Spleen (tissue), 11 donors: ENCODE measurements at regions not wholly inside any gene's neighbourhood (a gene's known extent, or its start where the extent isn't known, plus 50 kb on each side); places are given as distances from the start of the nearest gene placed in this dataset.

Experiments used
- DNase-seq: peaks from one replicate; pipeline ENCODE4 v3.0.0-alpha.2; 2020
- H3K27ac ChIP-seq, 8 donors: fragments of 200-600 bp; sonication (generic) in 7 of 8; 1 replicate in 4 of 8; 2 replicates in 4 of 8; pipeline versions ENCODE4 v1.5.0 to v1.8.0; 2016 to 2021; ENCODE audit warnings: inconsistent platforms in 4 of 8, mild to moderate bottlenecking in 4 of 8, moderate library complexity in 1 of 8
- H3K27me3 ChIP-seq, 7 donors: fragments of 200-600 bp; sonication (generic) in 6 of 7; replicated peaks in 1 of 7; 1 replicate in 4 of 7; 2 replicates in 3 of 7; pipeline versions ENCODE4 v1.5.0 to v1.8.0; 2016 to 2021; ENCODE audit warnings: inconsistent platforms in 3 of 7, mild to moderate bottlenecking in 1 of 7
- H3K36me3 ChIP-seq, 6 donors: fragments of 200-600 bp; sonication (generic) in 5 of 6; 1 replicate in 4 of 6; 2 replicates in 2 of 6; pipeline versions ENCODE4 v1.5.0 to v1.8.0; 2016 to 2021; ENCODE audit warnings: inconsistent platforms in 2 of 6
- H3K4me1 ChIP-seq, 6 donors: fragments of 200-600 bp; sonication (generic) in 5 of 6; 1 replicate in 3 of 6; 2 replicates in 3 of 6; pipeline versions ENCODE4 v1.5.0 to v1.8.0; 2016 to 2021; ENCODE audit warnings: inconsistent platforms in 3 of 6
- H3K4me3 ChIP-seq, 8 donors: fragments of 200-600 bp; sonication (generic) in 7 of 8; 1 replicate in 4 of 8; 2 replicates in 4 of 8; pipeline versions ENCODE4 v1.5.0 to v1.8.0; 2016 to 2021; ENCODE audit warnings: inconsistent platforms in 4 of 8, mild to moderate bottlenecking in 4 of 8, moderate library complexity in 2 of 8
- H3K9me3 ChIP-seq, 8 donors: fragments of 200-600 bp; sonication (generic) in 7 of 8; 1 replicate in 4 of 8; 2 replicates in 4 of 8; pipeline versions ENCODE4 v1.5.0 to v1.8.0; 2016 to 2021; ENCODE audit warnings: inconsistent platforms in 4 of 8
- CTCF ChIP-seq, 11 experiments: fragments of 200-600 bp in 7 of 11; fragments of 450-650 bp in 4 of 11; sonication (generic) in 4 of 11; IDR thresholded peaks in 8 of 11; conservative IDR thresholded peaks in 3 of 11; 1 replicate in 7 of 11; 2 replicates in 4 of 11; pipeline versions ENCODE4 v1.4.0 to v1.8.0; 2016 to 2021; ENCODE audit warnings: antibody characterized with exemption in 11 of 11, inconsistent platforms in 4 of 11, mild to moderate bottlenecking in 1 of 11
- POLR2A ChIP-seq, 3 donors: fragments of 450-650 bp; IDR thresholded peaks; one replicate each; pipeline ENCODE4 v1.5.1; 2017; ENCODE audit warnings: antibody characterized with exemption in 3 of 3, mild to moderate bottlenecking in 1 of 3
- POLR2AphosphoS5 ChIP-seq, 3 donors: sonication (generic); formaldehyde crosslinking; IDR thresholded peaks; one replicate each; pipeline ENCODE4 v1.5.1; 2017; ENCODE audit warnings: antibody characterized with exemption in 3 of 3
- WGBS, 5 donors: extraction: QIAGEN DNeasy Blood & Tissue Kit in 3 of 5; methylation state at CpG; one replicate each; pipeline versions ENCODE4 v1.1.5 to v1.1.7; 2013 to 2018; 5-methylcytosine and 5-hydroxymethylcytosine counted together
- intact Hi-C: fragments of 100-400 bp; cut with DNase I; formaldehyde crosslinking; loops from one replicate; pipeline ENCODE4 v1.15.0; 2023; ENCODE audit warnings: low total_unique reads
- donor health status: healthy with polysubstance abuse.
- donor health status: DM: no; HTN: no; CAD: no; lungs with moderate emphysema.
- donor health status: DM: no; HTN: no; CAD: no.
- donor health status: Bipolar disorder and iron deficiency.
- donor health status: healthy.
- donor health status: DM: no; HTN: no; CAD: no.
- donor health status: DM: yes; HTN: yes; CAD: no.

- no peak overlapping the region for H3K4me3 ChIP-seq
- no peak for DNase-seq
- H3K27ac ChIP-seq: no peak overlapping the region
- H3K4me1 ChIP-seq: no peaks in the 10 kb centered on the region
- WGBS, 5 donors: 78 to 90% (median 88%) methylated on average over 2 of the region's 2 CpGs
- intact Hi-C loops: no loop called here
- TF ChIP-seq CTCF (IDR thresholded peaks at IDR 0.05 in 8 of 11, conservative IDR thresholded peaks at IDR 0.05 in 3 of 11) (no peak), POLR2A (IDR thresholded peaks at IDR 0.05) (no peak), POLR2AphosphoS5 (IDR thresholded peaks at IDR 0.05) (no peak)
- H3K36me3 ChIP-seq: no peaks in the 10 kb centered on the region
- peaks cover 0 to 14% (median 0%) of the 10 kb centered on the region in 8 donors for H3K9me3 ChIP-seq
- H3K27me3 ChIP-seq: no peaks in the 10 kb centered on the region
Measured at GRCh38 chr2:51790854-51791253, 758.9 kb upstream of the NRXN1 start.

GRCh38 chr2:51789918-51790317 is 758.0 kb upstream of the NRXN1 start:
- no peak for DNase-seq
- TF ChIP-seq POLR2A (IDR thresholded peaks at IDR 0.05): no peak
- TF ChIP-seq POLR2AphosphoS5 (IDR thresholded peaks at IDR 0.05): no peak
- TF ChIP-seq CTCF (IDR thresholded peaks at IDR 0.05 in 8 of 11, conservative IDR thresholded peaks at IDR 0.05 in 3 of 11): no peak
- Histone ChIP-seq H3K4me3 (no peak overlapping the region), H3K27me3 (no peaks in the 10 kb centered on the region), H3K9me3 (peaks cover 0 to 14% (median 0%) of the 10 kb centered on the region in 8 donors), H3K4me1 (no peaks in the 10 kb centered on the region), H3K36me3 (no peaks in the 10 kb centered on the region), H3K27ac (no peak overlapping the region)
- WGBS, 5 donors: 76 to 89% (median 79%) methylated on average over 2 of the region's 2 CpGs
- intact Hi-C loops: no loop called here

- DNase-seq: no peak
- H3K36me3 ChIP-seq: no peaks in the 10 kb centered on the region
- TF ChIP-seq POLR2A (IDR thresholded peaks at IDR 0.05): no peak
- TF ChIP-seq POLR2AphosphoS5 (IDR thresholded peaks at IDR 0.05): no peak
- no peak for TF ChIP-seq CTCF (IDR thresholded peaks at IDR 0.05 in 8 of 11, conservative IDR thresholded peaks at IDR 0.05 in 3 of 11)
- peaks cover 0 to 6% (median 0%) of the 10 kb centered on the region in 8 donors for H3K9me3 ChIP-seq
- WGBS, 5 donors: 75 to 85% (median 79%) methylated on average over 6 of the region's 6 CpGs
- H3K27ac ChIP-seq: no peak overlapping the region
- no peak overlapping the region for H3K4me3 ChIP-seq
- H3K4me1 ChIP-seq: no peaks in the 10 kb centered on the region
- no peaks in the 10 kb centered on the region for H3K27me3 ChIP-seq
- intact Hi-C loops: no loop called here
Measured at GRCh38 chr2:51782921-51783765, 751.2 kb upstream of the NRXN1 start.

- no peaks in the 10 kb centered on the region for H3K36me3 ChIP-seq
- H3K4me1 ChIP-seq: no peaks in the 10 kb centered on the region
- DNase-seq: no peak
- H3K9me3 ChIP-seq: peaks cover 0 to 6% (median 0%) of the 10 kb centered on the region in 8 donors
- H3K27ac ChIP-seq: no peak overlapping the region
- no peak for TF ChIP-seq POLR2AphosphoS5 (IDR thresholded peaks at IDR 0.05)
- TF ChIP-seq POLR2A (IDR thresholded peaks at IDR 0.05): no peak
- no peak for TF ChIP-seq CTCF (IDR thresholded peaks at IDR 0.05 in 8 of 11, conservative IDR thresholded peaks at IDR 0.05 in 3 of 11)
- H3K4me3 ChIP-seq: no peak overlapping the region
- WGBS, 5 donors: 75 to 88% (median 81%) methylated on average over 4 of the region's 4 CpGs
- no peaks in the 10 kb centered on the region for H3K27me3 ChIP-seq
- intact Hi-C loops: no loop called here
Measured at GRCh38 chr2:51781691-51782090, 749.8 kb upstream of the NRXN1 start.
